ENCODE measurements at regions not wholly inside any gene's neighbourhood (a gene's known extent, or its start where the extent isn't known, plus 50 kb on each side); places are given as distances from the start of the nearest gene placed in this dataset.

- ATAC-seq = no peak
- TF ChIP-seq REST (IDR thresholded peaks at IDR 0.05; ENCODE audit: insufficient read depth in 1 of 2, low read depth in 2 of 2, low read length in 1 of 2) (no peak), SIN3A (IDR thresholded peaks at IDR 0.05; ENCODE audit: borderline replicate concordance, insufficient read depth, low read depth, low read length) (no peak), POLR2AphosphoS5 (IDR thresholded peaks at IDR 0.05; ENCODE audit: low read depth, low read length) (no peak), TCF7L2 (IDR thresholded peaks at IDR 0.05; ENCODE audit: low read depth, low read length) (no peak)
- TF ChIP-seq, protein P1, sequence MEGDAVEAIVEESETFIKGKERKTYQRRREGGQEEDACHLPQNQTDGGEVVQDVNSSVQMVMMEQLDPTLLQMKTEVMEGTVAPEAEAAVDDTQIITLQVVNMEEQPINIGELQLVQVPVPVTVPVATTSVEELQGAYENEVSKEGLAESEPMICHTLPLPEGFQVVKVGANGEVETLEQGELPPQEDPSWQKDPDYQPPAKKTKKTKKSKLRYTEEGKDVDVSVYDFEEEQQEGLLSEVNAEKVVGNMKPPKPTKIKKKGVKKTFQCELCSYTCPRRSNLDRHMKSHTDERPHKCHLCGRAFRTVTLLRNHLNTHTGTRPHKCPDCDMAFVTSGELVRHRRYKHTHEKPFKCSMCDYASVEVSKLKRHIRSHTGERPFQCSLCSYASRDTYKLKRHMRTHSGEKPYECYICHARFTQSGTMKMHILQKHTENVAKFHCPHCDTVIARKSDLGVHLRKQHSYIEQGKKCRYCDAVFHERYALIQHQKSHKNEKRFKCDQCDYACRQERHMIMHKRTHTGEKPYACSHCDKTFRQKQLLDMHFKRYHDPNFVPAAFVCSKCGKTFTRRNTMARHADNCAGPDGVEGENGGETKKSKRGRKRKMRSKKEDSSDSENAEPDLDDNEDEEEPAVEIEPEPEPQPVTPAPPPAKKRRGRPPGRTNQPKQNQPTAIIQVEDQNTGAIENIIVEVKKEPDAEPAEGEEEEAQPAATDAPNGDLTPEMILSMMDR (IDR thresholded peaks at IDR 0.05) = no peak
- no peaks in the 10 kb centered on the region for H3K27me3 ChIP-seq (ENCODE audit: control insufficient read depth, insufficient read depth, low read length)
- H3K36me3 ChIP-seq (ENCODE audit: control insufficient read depth, insufficient read depth, low read length) = no peaks in the 10 kb centered on the region
- intact Hi-C loops (cut with micrococcal nuclease; ENCODE audit: unreplicated experiment) = no loop called here
- no peak for DNase-seq (ENCODE audit: low read depth, low spot score)
- H3K27ac ChIP-seq (ENCODE audit: low read length) = no peak overlapping the region
- POLR2A ChIA-PET = no interaction called here
- CTCF ChIA-PET = no interaction called here
- BruUV-seq (replicated peaks) = no TSS peak
- H3K4me1 ChIP-seq (ENCODE audit: control insufficient read depth, insufficient read depth, low read length) = no peaks in the 10 kb centered on the region
- no peak overlapping the region for H3K4me3 ChIP-seq (ENCODE audit: low read depth in 2 of 2, low read length in 2 of 2)
- in situ Hi-C loops (cut with HindIII; ENCODE audit: low pct_unique_long_range_greater_than_20kb, low sequenced_read_pairs) = no loop called here
- no peaks in the 10 kb centered on the region for H3K9me3 ChIP-seq (ENCODE audit: control insufficient read depth, insufficient read depth, low read depth, low read length)
These were observed 1437.4 kb downstream of the CDH11 start for GRCh38 chr16:63684149-63685101.

DNA sequence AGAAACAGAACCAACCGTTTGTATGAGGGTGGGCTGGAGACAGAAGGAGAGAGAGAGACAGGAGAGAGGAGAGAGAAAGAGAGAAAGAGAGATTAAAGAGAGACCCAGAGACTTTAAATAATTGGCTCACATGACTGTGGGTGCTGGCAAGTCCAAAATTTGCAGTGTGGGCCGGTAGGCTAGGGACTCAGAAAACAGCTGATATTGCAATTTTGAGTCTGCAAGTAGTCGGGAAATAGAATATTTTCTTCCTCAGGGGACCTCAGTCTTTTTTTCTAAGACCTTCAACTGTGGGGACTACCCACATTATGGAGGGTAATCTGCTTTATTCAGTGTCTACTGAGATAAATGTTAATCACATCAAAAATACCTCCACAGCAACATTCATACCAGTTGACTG is 1439.0 kb downstream of the CDH11 start:
- ChIA-PET POLR2A (no interaction called here), CTCF (no interaction called here)
- Histone ChIP-seq H3K9me3 (ENCODE audit: control insufficient read depth, insufficient read depth, low read depth, low read length) (no peaks in the 10 kb centered on the region), H3K4me3 (ENCODE audit: low read depth in 2 of 2, low read length in 2 of 2) (no peak overlapping the region), H3K27me3 (ENCODE audit: control insufficient read depth, insufficient read depth, low read length) (no peaks in the 10 kb centered on the region), H3K36me3 (ENCODE audit: control insufficient read depth, insufficient read depth, low read length) (no peaks in the 10 kb centered on the region), H3K4me1 (ENCODE audit: control insufficient read depth, insufficient read depth, low read length) (no peaks in the 10 kb centered on the region), H3K27ac (ENCODE audit: low read length) (no peak overlapping the region)
- intact Hi-C loops (cut with micrococcal nuclease; ENCODE audit: unreplicated experiment) = no loop called here
- no peak for ATAC-seq
- in situ Hi-C loops (cut with HindIII; ENCODE audit: low pct_unique_long_range_greater_than_20kb, low sequenced_read_pairs) = no loop called here
- no TSS peak for BruUV-seq (replicated peaks)
- DNase-seq (ENCODE audit: low read depth, low spot score) = no peak
- TF ChIP-seq TCF7L2 (IDR thresholded peaks at IDR 0.05; ENCODE audit: low read depth, low read length) (no peak), POLR2AphosphoS5 (IDR thresholded peaks at IDR 0.05; ENCODE audit: low read depth, low read length) (no peak), REST (IDR thresholded peaks at IDR 0.05; ENCODE audit: insufficient read depth in 1 of 2, low read depth in 2 of 2, low read length in 1 of 2) (no peak), SIN3A (IDR thresholded peaks at IDR 0.05; ENCODE audit: borderline replicate concordance, insufficient read depth, low read depth, low read length) (no peak)
- TF ChIP-seq, protein P1 (IDR thresholded peaks at IDR 0.05) = no peak
